HG02884 (cell line): ENCODE measurements at regions not wholly inside any gene's neighbourhood (a gene's known extent, or its start where the extent isn't known, plus 50 kb on each side); places are given as distances from the start of the nearest gene placed in this dataset.

Experiments
- ATAC-seq: cut with Tn5 transposase; IDR thresholded peaks from one replicate; pipeline ENCODE4 v1.9.1; 2021; ENCODE audit warnings: mild to moderate bottlenecking, moderate library complexity; ENCODE audit not compliant: unreplicated experiment

- ATAC-seq = no peak
These were observed 613.7 kb downstream of the PRELID2 start for GRCh38 chr5:145221416-145221815.

GRCh38 chr5:145220481-145220880 lies 614.7 kb downstream of the PRELID2 start:
- ATAC-seq = no peak

GRCh38 chr5:145218982-145219381 lies 616.2 kb downstream of the PRELID2 start:
- ATAC-seq = no peak

GRCh38 chr5:145218019-145218418 lies 617.1 kb downstream of the PRELID2 start:
- no peak for ATAC-seq

GRCh38 chr5:145210020-145210419 lies 625.1 kb downstream of the PRELID2 start:
- ATAC-seq = no peak

DNA sequence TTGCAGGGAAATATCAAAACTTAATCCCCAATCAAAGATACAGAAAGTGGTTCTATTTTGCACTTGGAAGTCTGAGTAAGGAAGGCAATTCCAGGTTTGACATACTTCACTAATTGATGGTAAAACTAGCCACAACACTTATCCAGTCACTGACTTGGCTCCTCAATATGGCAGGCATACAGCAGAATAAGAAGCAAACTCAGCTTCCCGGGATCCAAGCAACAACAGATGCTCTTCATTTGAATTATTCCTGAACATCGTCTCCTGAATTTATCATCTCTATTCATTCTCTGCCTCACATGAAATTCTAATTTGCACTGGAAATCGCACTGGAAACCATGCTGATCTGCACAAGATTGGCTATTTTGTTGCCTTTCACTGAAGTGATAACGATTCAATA lies 629.6 kb downstream of the PRELID2 start:
- ATAC-seq = no peak

DNA sequence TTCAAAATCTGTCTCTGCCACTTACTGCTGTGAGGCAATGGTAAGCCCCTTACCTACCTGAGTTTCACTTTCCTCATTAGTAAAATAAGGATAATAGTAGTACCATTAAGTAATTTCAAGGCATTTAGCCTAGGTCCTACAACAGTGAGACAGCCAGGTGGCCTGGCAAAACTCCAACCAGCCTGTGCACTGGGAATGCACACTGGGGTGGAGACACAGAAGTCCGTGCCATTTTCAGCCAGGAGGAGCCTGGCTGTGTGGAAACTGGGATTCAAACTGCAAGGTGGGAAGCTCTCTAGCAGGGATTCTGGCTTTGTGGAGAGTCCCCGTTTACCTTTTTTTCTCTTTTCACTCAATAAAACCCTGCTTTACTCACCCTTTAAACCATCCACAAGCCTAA lies 630.4 kb downstream of the PRELID2 start:
- no peak for ATAC-seq

GRCh38 chr5:145203193-145203592 lies 631.9 kb downstream of the PRELID2 start:
- ATAC-seq = no peak

GRCh38 chr5:145198525-145199260 lies 636.4 kb downstream of the PRELID2 start:
- no peak for ATAC-seq

DNA sequence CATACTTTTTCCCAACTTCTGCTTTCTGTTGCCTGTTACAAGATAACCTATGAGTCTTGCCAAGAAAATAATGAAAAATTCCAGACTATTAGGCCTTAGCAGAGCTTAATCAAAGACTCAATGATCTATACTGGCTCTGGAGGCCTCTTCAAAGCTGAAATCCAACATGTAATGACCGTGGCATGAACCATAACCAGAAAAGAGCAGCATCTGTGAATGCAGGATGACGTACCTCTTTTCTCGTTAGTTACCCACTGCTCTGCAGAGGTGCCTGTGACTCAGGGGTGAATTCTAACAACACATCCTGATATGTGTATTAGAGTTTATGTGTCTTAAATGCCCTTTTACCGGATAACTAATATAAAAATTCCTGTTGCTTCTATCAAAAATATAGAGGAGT lies 645.4 kb downstream of the PRELID2 start:
- no peak for ATAC-seq

DNA sequence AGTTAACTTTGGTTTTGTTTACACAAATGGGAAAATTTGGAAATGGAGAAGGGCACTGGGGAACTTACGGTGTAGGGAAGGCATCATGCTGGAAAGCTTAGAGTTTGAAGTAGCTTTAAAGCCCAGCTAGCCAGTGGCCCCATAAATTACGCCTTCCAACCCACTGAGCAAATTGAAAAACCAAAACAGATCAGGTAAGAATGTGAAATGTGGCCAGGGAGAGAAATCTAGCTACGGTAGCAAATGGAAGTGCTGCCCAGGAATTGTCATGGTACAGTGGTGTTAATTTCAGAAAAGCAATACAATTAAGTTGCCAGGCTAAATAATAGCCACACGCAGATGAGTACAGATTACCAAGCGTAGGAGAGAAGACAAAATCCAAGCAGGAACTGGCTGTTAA lies 654.8 kb downstream of the PRELID2 start:
- ATAC-seq = no peak

GRCh38 chr5:145178641-145179523 lies 656.3 kb downstream of the PRELID2 start:
- ATAC-seq = no peak

DNA sequence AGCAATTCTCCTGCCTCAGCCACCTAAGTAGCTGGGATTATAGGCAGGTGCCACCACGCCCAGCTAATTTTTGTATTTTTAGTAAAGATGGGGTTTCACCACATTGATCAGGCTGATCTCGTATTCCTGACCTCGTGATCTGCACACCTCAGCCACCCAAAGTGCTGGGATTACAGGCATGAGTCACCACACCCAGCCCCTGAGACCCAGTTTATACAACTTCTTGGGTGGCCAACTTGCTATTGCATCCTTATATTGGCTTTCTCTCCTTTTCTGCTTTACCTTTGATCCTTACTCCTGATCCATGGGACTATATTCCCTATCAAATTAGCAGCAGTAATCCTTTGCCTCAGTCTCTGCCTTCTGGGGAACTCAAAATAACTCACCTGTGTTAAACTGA lies 659.1 kb downstream of the PRELID2 start:
- ATAC-seq = no peak

DNA sequence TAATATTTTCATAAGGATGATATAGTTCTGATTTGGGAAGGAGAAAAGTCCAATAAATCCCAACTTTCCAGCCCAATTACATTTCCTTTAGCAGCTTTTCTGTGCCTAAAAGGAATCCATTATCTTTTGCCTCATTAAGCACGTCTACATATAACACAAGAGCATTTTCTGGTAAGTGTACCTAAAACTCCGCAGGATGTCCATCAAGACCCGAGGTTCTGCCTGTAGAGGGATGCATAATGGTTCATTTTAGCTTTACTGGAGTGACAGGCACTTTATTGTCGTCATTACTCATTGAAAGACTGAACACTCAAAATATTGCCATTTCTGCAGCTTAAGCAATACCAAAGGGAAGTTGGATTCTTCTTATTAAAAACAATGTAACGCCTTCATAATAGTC lies 669.0 kb downstream of the PRELID2 start:
- no peak for ATAC-seq

- ATAC-seq = no peak
These were observed 671.3 kb downstream of the PRELID2 start for GRCh38 chr5:145163876-145164275.

- no peak for ATAC-seq
These were observed 672.5 kb downstream of the PRELID2 start for GRCh38 chr5:145162626-145163025.

- no peak for ATAC-seq
These were observed 673.8 kb downstream of the PRELID2 start for GRCh38 chr5:145161391-145161790.

- no peak for ATAC-seq
These were observed 674.5 kb downstream of the PRELID2 start for GRCh38 chr5:145160679-145161078.

GRCh38 chr5:145158730-145159129 lies 676.4 kb downstream of the PRELID2 start:
- no peak for ATAC-seq

DNA sequence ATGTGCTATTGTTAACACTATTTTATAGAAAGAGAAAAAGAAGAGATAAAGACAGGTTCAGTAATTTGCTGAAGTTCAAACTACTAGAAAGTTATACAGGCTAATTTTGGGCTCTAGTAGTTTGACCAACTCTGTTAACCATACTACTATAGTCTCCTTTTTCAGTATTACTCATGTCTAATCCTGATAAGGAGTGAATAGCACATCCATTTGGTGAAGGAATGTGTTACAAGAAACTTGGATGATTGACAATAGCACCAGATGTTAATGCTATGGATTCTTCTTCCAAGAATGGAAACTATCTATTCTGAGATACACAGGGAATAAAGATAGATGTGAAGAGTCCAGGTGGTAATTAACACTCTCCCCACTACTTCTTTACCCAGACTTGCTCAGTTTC lies 677.3 kb downstream of the PRELID2 start:
- ATAC-seq = no peak

GRCh38 chr5:145141534-145141933 lies 693.6 kb downstream of the PRELID2 start:
- ATAC-seq = no peak

- no peak for ATAC-seq
These were observed 704.1 kb downstream of the PRELID2 start for GRCh38 chr5:145130996-145131395.
